Stimulated activated naive CD8-positive, alpha-beta T cell treated with anti-CD3 and anti-CD28 coated beads, Interleukin-15, Interleukin-2, amounts not matched to agents 100 ng/mL and 50 ng/mL, for 24 hours (primary cell): ENCODE measurements at regions not wholly inside any gene's neighbourhood (a gene's known extent, or its start where the extent isn't known, plus 50 kb on each side); places are given as distances from the start of the nearest gene placed in this dataset.

Experiments used
- H3K27ac Mint-ChIP-seq: one replicate; pipeline ENCODE4 v1.8.0; 2021; ENCODE audit warnings: mild to moderate bottlenecking, mixed read lengths
- H3K27me3 Mint-ChIP-seq: one replicate; pipeline ENCODE4 v1.8.0; 2021; ENCODE audit warnings: mixed read lengths
- H3K36me3 Mint-ChIP-seq: one replicate; pipeline ENCODE4 v1.8.0; 2021; ENCODE audit warnings: low read depth, mixed read lengths
- H3K4me1 Mint-ChIP-seq: one replicate; pipeline ENCODE4 v1.8.0; 2021; ENCODE audit warnings: low read depth, mixed read lengths
- H3K4me3 Mint-ChIP-seq: one replicate; pipeline ENCODE4 v1.8.0; 2021; ENCODE audit warnings: mild to moderate bottlenecking, mixed read lengths
- H3K9me3 Mint-ChIP-seq: one replicate; pipeline ENCODE4 v1.8.0; 2021; ENCODE audit warnings: mixed read lengths

DNA sequence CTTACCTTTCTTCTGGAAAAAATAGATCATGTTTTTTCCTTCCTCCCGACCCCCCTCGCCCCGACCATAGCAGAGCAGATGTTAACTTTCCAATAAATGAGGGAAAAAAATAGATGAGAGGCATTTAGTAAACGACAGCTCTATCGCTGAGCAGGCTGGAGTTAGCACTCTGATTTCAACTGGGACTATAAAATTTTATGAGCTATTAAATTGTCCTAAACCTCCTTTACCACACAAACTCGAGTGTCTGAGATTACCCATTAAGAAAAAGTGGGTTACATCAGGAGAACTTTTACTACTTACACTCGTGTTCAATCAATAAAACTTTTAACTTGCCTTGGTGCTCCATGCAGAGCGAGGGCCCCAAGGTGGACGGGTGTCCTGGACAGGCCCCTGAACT lies 59.8 kb upstream of the RNU6ATAC start:
- Mint-ChIP-seq H3K9me3 (no peaks in the 10 kb centered on the region), H3K4me1 (no peaks in the 10 kb centered on the region), H3K27ac (no peak overlapping the region), H3K36me3 (no peaks in the 10 kb centered on the region), H3K4me3 (no peak overlapping the region), H3K27me3 (no peaks in the 10 kb centered on the region)

DNA sequence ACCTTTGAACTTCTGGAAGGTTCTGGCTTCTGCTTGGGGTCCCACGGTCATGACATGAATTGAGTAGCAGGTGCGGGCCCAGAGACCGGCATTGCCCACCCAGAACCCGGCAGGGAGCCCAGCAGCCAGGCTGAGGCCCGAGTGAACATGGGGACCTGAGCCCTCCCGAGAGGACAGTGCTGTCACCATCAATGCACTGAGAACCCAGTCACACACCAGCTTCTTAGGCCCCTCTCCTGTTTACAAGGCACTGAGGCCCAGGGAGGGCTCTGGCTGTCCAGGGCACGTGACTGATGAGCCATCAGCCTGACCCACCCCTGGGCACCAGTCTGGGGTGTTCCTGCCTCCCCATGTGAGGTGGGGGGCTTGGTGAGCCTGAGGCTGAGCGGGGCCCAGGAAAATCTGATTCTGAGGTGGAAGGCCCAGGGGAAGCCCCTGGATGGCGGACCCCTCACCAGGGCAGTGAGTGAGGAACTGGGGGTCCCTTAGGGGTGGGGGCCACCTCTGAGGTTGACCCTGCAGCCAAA lies 60.3 kb upstream of the RNU6ATAC start:
- Mint-ChIP-seq H3K4me3 (no peak overlapping the region), H3K27ac (no peak overlapping the region), H3K4me1 (no peaks in the 10 kb centered on the region), H3K27me3 (no peaks in the 10 kb centered on the region), H3K36me3 (no peaks in the 10 kb centered on the region), H3K9me3 (no peaks in the 10 kb centered on the region)

DNA sequence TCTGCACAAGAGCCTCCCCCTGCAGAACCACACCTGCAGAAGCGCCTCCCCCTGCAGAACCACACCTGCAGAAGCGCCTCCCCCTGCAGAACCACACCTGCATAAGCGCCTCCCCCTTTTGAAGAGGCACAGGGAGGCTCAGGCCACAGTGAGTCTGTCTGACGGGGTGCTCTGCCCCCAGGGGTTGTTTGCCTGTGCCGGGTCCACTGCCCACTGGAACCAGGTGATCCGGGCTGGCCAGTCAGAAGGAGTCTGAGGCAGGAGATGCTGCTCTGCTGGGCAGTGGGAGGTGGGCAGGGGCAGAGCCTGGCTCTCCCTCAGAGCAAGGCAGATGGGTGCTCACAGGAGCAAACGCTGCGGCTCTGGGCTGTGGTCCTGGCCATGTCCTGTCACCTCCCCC lies 60.8 kb upstream of the RNU6ATAC start:
- Mint-ChIP-seq H3K27ac (no peak overlapping the region), H3K9me3 (no peaks in the 10 kb centered on the region), H3K27me3 (no peaks in the 10 kb centered on the region), H3K4me3 (no peak overlapping the region), H3K36me3 (no peaks in the 10 kb centered on the region), H3K4me1 (no peaks in the 10 kb centered on the region)

DNA sequence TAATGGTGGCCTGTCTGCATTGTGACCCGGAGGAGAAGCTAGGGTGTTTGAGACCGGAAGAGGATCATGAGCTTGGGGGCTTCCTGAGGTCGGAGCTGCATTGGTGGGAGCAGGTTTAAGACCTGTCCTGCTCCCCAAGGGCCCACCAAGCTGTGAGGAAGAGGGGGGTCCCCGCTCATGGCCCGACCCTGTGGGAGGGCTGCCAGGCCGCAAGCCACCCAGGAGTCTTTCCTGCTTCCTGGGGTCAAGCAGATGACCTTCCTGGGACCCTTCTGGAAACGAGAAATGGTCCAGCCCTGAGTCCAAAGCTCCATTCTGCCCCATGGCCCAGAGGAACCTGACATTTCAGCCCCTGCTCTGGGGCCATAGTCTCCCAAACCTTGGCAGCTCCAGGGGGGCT lies 61.5 kb upstream of the RNU6ATAC start:
- no peak overlapping the region for H3K4me3 Mint-ChIP-seq
- H3K4me1 Mint-ChIP-seq, result no peaks in the 10 kb centered on the region

DNA sequence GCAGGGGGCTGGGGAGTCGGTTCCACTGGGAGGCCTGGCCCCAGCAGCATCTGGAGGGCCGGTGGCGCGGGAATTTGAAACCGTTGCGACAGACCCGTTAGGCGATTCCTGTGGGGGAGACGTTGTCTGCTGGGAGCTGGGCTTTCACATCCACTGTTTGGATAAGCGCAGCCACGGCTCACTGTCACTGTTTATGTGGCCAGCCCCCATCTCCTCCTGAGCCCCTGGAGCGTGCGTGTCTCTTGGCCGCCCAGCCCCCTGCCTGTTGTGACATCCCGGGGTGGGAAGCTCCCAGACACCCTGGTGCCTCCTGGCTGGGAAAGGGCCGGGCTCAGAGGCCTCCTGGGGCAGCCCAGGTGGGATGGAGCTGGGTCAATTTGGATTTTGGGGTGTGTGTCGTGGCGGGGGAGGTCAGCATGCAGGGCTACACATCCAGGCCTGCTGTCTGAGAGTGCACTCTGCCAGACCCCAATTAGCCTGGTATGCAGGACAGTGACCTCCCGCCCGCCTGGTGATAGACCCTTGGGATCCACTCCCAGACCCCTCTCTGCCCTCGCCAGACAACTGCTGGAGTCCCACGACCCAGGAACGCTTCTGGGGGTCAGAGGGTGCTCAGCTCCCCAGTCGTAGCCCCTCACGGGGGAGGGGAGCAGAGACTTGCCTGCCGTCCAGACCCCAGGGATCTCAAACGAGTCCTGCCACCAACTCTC lies 62.0 kb upstream of the RNU6ATAC start:
- H3K9me3 Mint-ChIP-seq, result no peaks in the 10 kb centered on the region
- no peaks in the 10 kb centered on the region for H3K4me1 Mint-ChIP-seq
- H3K27me3 Mint-ChIP-seq, result no peaks in the 10 kb centered on the region
- no peaks in the 10 kb centered on the region for H3K36me3 Mint-ChIP-seq
- no peak overlapping the region for H3K27ac Mint-ChIP-seq
- H3K4me3 Mint-ChIP-seq, result no peak overlapping the region

More for the DNA sequence above, 61.5 kb upstream of the RNU6ATAC start:
- no peak overlapping the region for H3K27ac Mint-ChIP-seq
- H3K9me3 Mint-ChIP-seq, result no peaks in the 10 kb centered on the region
- H3K36me3 Mint-ChIP-seq, result no peaks in the 10 kb centered on the region
- H3K27me3 Mint-ChIP-seq, result no peaks in the 10 kb centered on the region

DNA sequence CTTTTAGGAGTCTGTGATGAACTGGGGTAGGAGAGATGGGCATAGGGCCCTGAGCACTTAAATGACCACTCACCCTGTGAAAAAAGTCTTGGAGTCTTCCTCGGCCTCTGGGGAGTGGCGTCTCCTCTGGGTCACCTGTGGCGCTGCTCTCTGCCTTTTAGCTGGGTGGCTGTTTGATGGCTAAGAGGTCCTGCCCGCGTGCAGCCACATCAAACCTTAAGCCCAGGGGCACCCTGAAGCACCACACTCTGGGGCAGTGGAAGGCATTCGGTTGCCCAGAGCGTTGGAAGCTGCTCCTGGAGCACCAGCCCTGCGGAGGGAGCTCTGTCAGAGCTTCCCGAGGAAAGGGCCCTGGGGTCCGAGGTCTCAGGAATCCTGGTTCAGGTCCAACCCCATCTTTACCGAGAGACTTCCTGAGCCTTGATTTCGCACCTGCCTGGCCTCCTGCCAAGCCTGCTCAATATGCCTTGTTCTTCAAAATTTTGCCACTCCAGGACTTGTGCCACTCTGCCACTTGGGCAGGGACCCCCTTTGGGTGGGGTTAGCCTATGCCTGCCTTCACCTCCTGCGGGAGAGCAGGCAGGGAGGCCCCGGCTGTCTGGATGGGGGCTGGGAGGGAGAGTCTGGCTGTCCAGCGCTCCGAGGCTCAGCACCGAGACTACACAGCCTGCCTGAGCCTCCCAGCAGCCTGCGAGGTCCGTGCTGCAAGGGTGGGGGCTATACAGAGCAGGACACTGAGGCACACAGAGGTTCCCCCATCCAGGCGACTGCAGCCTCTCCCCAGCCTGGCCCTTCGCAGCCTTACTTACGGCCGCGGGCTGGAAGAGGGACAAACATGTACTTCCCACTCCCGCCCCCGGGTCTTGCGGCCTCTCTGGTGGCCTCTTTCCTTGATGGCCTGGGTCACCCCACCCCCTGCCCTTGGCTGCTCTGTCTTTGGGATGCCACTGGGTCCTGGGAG lies 63.4 kb upstream of the RNU6ATAC start:
- H3K4me1 Mint-ChIP-seq, result no peaks in the 10 kb centered on the region
- no peak overlapping the region for H3K4me3 Mint-ChIP-seq
- no peaks in the 10 kb centered on the region for H3K36me3 Mint-ChIP-seq
- H3K27me3 Mint-ChIP-seq, result peaks cover 4% of the 10 kb centered on the region
- no peak overlapping the region for H3K27ac Mint-ChIP-seq
- no peaks in the 10 kb centered on the region for H3K9me3 Mint-ChIP-seq

DNA sequence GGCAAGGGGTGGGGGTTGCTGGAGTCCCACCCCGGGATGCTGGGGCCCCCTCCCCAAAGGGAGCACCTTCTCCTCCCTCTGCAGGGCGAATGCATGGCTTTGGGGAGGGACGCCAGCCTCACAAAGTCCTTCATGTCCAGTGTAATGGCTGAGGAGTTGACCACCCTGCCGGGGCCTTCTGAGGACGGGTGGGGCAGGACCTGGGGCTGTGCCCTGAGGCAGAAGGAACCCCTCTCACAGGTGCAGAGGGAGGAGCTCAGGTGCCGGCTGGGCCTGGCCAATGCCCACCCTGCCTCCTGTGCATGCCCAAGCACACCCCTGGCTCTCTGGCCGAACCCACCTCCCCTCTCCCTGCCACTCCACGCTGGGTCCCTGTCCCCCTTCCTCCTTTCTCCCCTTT lies 64.3 kb upstream of the RNU6ATAC start:
- no peaks in the 10 kb centered on the region for H3K9me3 Mint-ChIP-seq
- no peak overlapping the region for H3K4me3 Mint-ChIP-seq
- H3K36me3 Mint-ChIP-seq, result no peaks in the 10 kb centered on the region
- no peak overlapping the region for H3K27ac Mint-ChIP-seq
- peaks cover 4% of the 10 kb centered on the region for H3K27me3 Mint-ChIP-seq
- H3K4me1 Mint-ChIP-seq, result no peaks in the 10 kb centered on the region

DNA sequence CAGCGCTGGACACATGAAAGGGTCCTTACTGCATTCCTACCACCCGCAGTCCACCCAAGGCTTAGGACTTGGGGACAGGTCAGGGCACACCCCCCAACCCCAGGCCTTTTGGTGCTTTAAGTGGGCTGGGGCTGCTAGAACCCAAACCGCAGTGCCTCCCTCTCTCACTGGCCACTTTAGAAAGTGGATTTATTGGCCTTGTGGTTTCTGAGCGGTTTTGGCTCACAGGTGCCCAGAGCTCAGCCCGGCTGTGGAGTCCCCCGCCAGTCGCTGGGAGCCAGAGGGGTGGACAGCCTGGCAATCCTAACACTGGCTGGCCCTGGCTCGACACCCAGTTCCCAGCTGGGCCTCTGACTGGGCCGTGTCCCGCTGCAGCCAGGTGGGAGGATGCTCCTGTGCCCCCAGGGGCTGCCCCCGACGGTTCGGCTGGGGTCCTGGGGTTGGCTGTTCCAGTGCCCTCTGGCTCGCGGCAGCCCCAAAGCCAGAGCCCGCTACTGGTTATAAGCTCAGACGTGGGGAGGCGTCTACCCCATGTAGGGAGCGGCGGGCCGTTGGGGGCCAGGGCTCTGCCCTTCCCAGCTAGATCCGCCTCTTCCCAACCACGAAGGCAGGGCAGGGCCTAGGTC lies 65.2 kb upstream of the RNU6ATAC start:
- H3K4me3 Mint-ChIP-seq, result no peak overlapping the region
- H3K9me3 Mint-ChIP-seq, result no peaks in the 10 kb centered on the region
- no peaks in the 10 kb centered on the region for H3K4me1 Mint-ChIP-seq
- no peaks in the 10 kb centered on the region for H3K36me3 Mint-ChIP-seq
- H3K27ac Mint-ChIP-seq, result no peak overlapping the region
- peaks cover 4% of the 10 kb centered on the region for H3K27me3 Mint-ChIP-seq

DNA sequence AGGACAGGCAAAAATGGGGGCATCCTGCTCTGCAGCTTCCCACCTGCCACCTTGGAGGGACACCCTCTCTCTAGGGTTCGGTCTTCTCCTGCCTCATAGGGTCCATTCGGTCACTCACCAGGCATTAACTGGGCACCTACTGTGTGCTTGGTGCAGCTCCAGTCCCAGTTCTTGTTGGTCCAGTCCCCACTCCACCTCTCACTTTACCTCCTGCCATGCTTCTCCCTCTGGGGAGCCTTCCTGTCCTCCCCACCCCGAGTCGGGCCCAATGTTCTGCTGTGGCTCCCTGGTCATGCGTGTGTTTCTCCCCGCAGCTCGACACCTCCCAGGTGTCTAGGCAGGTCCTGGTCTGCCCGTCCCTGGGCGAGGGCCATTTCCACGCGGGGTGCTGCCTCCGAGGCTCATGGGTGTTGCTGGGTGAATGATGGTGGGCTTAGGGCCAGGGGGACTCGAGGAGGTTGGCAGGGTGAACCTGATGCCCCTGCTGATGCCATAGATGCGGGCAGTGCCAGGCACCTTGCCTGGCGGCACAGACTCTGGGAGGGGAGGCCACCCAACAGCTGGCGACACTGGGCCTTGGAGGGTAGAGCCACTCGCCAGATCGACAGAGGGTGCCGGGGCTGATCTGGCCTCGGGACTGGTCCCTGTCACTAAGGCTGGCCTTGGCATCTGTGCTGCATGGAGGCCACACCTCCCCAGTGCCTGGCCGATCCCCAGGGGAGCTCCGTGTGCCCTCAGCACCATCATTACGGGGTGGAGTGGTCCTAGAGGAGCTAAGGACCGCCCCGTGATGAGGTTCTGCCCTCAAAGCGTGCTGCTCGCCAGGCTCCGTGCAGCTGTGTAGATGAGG lies 66.0 kb upstream of the RNU6ATAC start:
- no peak overlapping the region for H3K27ac Mint-ChIP-seq
- peaks cover 4% of the 10 kb centered on the region for H3K27me3 Mint-ChIP-seq
- H3K4me3 Mint-ChIP-seq, result no peak overlapping the region
- H3K36me3 Mint-ChIP-seq, result no peaks in the 10 kb centered on the region
- no peaks in the 10 kb centered on the region for H3K9me3 Mint-ChIP-seq
- H3K4me1 Mint-ChIP-seq, result no peaks in the 10 kb centered on the region

DNA sequence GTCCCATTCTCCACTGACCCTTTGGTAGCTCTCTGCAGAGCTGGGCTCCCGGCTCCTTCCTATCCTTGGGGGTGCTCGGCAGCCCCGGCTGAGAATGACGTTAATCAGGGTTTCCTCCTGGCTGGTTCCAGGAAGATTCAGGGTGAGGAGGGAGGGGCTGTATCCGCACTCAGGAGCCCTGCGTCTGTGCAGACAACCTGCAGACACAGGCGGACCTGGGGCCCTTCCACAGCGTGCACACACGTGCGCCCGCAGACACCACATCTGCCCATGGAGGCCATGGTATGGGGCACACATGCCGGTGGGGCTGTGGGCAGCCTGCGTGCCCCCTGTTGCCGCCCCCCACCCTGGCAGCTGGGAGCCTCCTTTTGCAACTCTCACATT lies 66.6 kb upstream of the RNU6ATAC start:
- Mint-ChIP-seq H3K9me3 (no peaks in the 10 kb centered on the region), H3K36me3 (no peaks in the 10 kb centered on the region)

DNA sequence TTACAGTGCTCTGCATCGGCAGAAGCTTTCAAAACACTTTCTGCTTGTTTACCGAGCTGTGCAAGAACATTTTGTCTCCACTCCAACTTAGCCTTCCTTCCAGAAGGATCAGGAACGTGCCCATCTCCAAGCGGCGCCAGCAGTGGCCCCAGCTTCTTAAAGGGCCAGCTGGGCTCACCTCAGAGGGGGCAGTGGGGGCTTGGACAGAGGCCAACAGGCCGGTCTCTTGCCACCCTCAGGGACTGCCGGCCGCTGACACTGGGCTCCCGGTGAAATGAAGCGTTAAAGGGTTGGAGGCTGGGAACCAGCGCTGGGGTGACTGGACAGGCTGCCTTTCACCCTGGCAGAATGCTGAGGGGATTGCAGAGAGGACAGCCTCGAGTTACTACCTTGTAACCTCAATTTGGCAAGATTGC lies 67.0 kb upstream of the RNU6ATAC start:
- H3K4me3 Mint-ChIP-seq, result no peak overlapping the region
- H3K4me1 Mint-ChIP-seq, result no peaks in the 10 kb centered on the region
- H3K27me3 Mint-ChIP-seq, result peaks cover 4% of the 10 kb centered on the region
- no peaks in the 10 kb centered on the region for H3K36me3 Mint-ChIP-seq
- H3K9me3 Mint-ChIP-seq, result no peaks in the 10 kb centered on the region
- no peak overlapping the region for H3K27ac Mint-ChIP-seq

More for the DNA sequence above, 66.6 kb upstream of the RNU6ATAC start:
- H3K4me3 Mint-ChIP-seq, result no peak overlapping the region
- peaks cover 4% of the 10 kb centered on the region for H3K27me3 Mint-ChIP-seq
- no peaks in the 10 kb centered on the region for H3K4me1 Mint-ChIP-seq
- H3K27ac Mint-ChIP-seq, result no peak overlapping the region

DNA sequence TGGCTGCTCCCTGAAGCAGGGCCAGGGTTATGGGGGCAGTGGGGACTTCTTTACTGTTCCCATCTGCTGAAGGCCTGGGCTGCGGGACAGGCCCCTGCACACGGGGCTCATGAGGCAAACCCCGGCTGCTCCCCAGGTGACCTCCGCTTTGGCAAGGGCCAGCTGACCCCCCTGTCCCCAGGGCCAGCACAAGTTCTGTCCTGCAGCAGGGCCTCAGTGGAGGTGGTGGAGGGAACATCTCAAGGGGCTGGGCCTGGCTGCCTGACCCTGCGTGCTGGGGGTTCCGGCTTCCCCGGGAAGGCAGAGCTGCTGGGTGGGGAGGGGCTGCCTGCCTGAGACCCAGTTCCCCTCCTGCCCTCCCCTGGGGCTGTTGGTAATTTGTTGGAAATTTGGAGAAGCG lies 67.4 kb upstream of the RNU6ATAC start:
- no peak overlapping the region for H3K4me3 Mint-ChIP-seq
- H3K27me3 Mint-ChIP-seq, result peaks cover 4% of the 10 kb centered on the region
- H3K4me1 Mint-ChIP-seq, result no peaks in the 10 kb centered on the region
- no peaks in the 10 kb centered on the region for H3K9me3 Mint-ChIP-seq
- H3K36me3 Mint-ChIP-seq, result no peaks in the 10 kb centered on the region
- no peak overlapping the region for H3K27ac Mint-ChIP-seq

DNA sequence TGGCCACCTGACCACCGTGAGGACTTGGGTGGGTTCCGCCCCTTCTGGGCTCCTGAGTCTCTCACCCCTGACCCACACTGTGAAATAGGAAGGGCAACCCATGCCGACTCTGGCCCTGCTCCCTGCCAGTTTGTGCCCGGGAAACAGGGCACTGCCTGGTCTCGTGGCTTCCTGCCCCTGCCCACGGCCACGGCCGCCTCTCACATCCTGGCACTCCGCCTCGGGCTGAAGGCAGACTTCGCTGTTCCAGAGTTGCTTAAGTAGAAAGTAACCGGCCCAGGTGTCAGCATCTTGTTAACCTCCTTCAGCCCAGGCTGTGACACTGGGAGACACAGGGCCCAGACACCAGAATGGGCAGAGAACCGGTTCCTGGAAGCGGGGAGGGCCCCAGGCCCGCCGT lies 68.7 kb upstream of the RNU6ATAC start:
- Mint-ChIP-seq H3K9me3 (no peaks in the 10 kb centered on the region), H3K36me3 (no peaks in the 10 kb centered on the region), H3K4me1 (no peaks in the 10 kb centered on the region), H3K4me3 (no peak overlapping the region), H3K27me3 (peaks cover 4% of the 10 kb centered on the region), H3K27ac (no peak overlapping the region)

DNA sequence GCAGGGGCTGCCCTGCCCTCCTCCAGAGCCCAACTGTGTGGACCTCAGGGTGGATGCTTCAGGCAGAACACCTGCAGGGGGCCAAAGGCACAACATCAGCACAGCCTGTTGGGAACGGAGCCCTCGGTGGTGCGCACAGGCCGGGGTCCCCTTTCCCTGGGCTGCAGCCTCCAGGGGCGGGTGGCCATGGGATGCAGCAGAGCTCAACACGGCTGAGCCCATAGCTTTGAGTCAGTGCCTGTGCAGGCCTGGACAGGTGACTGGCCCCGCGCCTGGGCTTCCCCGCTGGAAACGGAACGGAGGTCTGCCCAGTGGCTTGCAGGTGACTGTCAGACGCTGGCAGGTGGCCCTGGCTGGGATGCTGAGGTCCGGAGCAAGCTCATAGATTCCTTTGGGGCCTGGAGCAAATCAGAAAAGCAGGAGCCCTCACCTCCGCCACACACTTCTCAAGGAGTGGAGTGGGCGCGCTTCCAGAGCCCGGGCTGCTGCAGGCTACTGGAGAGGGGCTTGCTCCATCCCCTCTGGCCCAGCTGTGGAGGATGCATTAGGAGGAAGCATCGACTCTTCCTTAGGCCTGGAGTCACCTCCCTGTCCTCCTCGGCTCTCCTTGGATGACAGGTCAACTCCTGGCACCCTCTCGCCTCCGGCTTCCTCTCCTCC lies 69.8 kb upstream of the RNU6ATAC start:
- peaks cover 4% of the 10 kb centered on the region for H3K27me3 Mint-ChIP-seq
- no peak overlapping the region for H3K4me3 Mint-ChIP-seq
- no peaks in the 10 kb centered on the region for H3K36me3 Mint-ChIP-seq
- H3K4me1 Mint-ChIP-seq, result no peaks in the 10 kb centered on the region
- no peaks in the 10 kb centered on the region for H3K9me3 Mint-ChIP-seq
- no peak overlapping the region for H3K27ac Mint-ChIP-seq
